T-helper 17 cell (primary cell): ENCODE measurements at regions not wholly inside any gene's neighbourhood (a gene's known extent, or its start where the extent isn't known, plus 50 kb on each side); places are given as distances from the start of the nearest gene placed in this dataset.
"Not testable (repeated sequence)": the region's sequence is repeated elsewhere in the genome, so short reads cannot be mapped to it uniquely, and the experiment has no call there.

Experiments used
- ATAC-seq: fragments of 150-1000 bp; cut with Tn5 transposase; 2 replicates; pipeline ENCODE4 v1.10.0; 2021; ENCODE audit warnings: mild to moderate bottlenecking, moderate library complexity
- DNase-seq, 3 donors: peaks; one replicate each; pipeline versions ENCODE4 v3.0.0 to v3.0.0-alpha.2; 2020 to 2021
- H3K9me3 ChIP-seq: one replicate; pipeline ENCODE4 v1.7.0; 2013; ENCODE audit warnings: low read length, mild to moderate bottlenecking; ENCODE audit not compliant: control insufficient read depth, poor library complexity, severe bottlenecking
- H3K27ac Mint-ChIP-seq: one replicate; pipeline ENCODE4 v1.8.0; 2022; ENCODE audit warnings: mild to moderate bottlenecking, moderate library complexity, mixed read lengths
- H3K27me3 Mint-ChIP-seq: one replicate; pipeline ENCODE4 v1.8.0; 2022; ENCODE audit warnings: mixed read lengths
- H3K36me3 Mint-ChIP-seq: one replicate; pipeline ENCODE4 v1.8.0; 2022; ENCODE audit warnings: low read depth, mixed read lengths
- H3K4me1 Mint-ChIP-seq: one replicate; pipeline ENCODE4 v1.8.0; 2022; ENCODE audit warnings: mild to moderate bottlenecking, mixed read lengths
- H3K4me3 Mint-ChIP-seq: one replicate; pipeline ENCODE4 v1.8.0; 2022; ENCODE audit warnings: mild to moderate bottlenecking, moderate library complexity, mixed read lengths

GRCh38 chr10:28097633-28098032 is 98.8 kb upstream of the ODAD2 start:
- H3K9me3 ChIP-seq, result no peaks in the 10 kb centered on the region
- Mint-ChIP-seq H3K36me3 (peaks cover 2% of the 10 kb centered on the region), H3K27ac (no peak overlapping the region), H3K4me1 (peaks cover 4% of the 10 kb centered on the region), H3K4me3 (no peak overlapping the region), H3K27me3 (no peaks in the 10 kb centered on the region)
- DNase-seq (no peak), ATAC-seq (no peak)

GRCh38 chr10:28095791-28096378 is 97.0 kb upstream of the ODAD2 start:
- ATAC-seq, result no peak
- no peak for DNase-seq
- no peaks in the 10 kb centered on the region for H3K27me3 Mint-ChIP-seq
- H3K27ac Mint-ChIP-seq, result no peak overlapping the region
- peaks cover 2% of the 10 kb centered on the region for H3K4me1 Mint-ChIP-seq
- no peak overlapping the region for H3K4me3 Mint-ChIP-seq
- H3K9me3 ChIP-seq, result no peaks in the 10 kb centered on the region
- peaks cover 2% of the 10 kb centered on the region for H3K36me3 Mint-ChIP-seq

DNA sequence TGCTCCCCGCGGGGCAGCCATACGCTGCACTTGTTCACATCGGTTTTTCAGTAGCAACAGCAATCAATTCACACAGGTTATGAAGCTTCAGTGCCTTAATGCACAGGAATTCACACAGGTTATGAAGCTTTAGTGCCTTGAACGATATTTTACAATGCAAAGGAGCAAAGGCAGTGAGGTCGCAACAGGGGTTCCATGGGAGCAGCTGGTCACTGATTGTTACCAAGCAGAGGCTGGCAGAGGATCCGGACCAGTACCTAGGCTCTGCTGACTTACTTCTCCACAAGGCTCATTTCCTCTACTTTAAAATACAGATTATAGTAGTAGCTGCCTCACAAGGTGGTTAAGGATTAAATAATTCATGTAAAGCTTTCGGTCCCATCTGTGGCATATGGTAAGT is 95.2 kb upstream of the ODAD2 start:
- Mint-ChIP-seq H3K27ac (no peak overlapping the region), H3K4me1 (peaks cover 2% of the 10 kb centered on the region), H3K4me3 (no peak overlapping the region), H3K36me3 (peaks cover 2% of the 10 kb centered on the region), H3K27me3 (no peaks in the 10 kb centered on the region)
- H3K9me3 ChIP-seq, result no peaks in the 10 kb centered on the region
- no peak for ATAC-seq
- DNase-seq, result no peak

- Mint-ChIP-seq H3K4me1 (peaks cover 2% of the 10 kb centered on the region), H3K36me3 (peaks cover 4% of the 10 kb centered on the region), H3K27me3 (no peaks in the 10 kb centered on the region), H3K4me3 (no peak overlapping the region), H3K27ac (no peak overlapping the region)
- DNase-seq (no peak), ATAC-seq (no peak)
- no peaks in the 10 kb centered on the region for H3K9me3 ChIP-seq
Measured at GRCh38 chr10:28091913-28092312, 93.0 kb upstream of the ODAD2 start.

GRCh38 chr10:28090506-28090905 is 91.6 kb upstream of the ODAD2 start:
- peaks cover 2% of the 10 kb centered on the region for H3K4me1 Mint-ChIP-seq
- peaks cover 3% of the 10 kb centered on the region for H3K9me3 ChIP-seq
- H3K36me3 Mint-ChIP-seq, result peaks cover 6% of the 10 kb centered on the region
- H3K4me3 Mint-ChIP-seq, result no peak overlapping the region
- no peak overlapping the region for H3K27ac Mint-ChIP-seq
- ATAC-seq, result no peak
- no peaks in the 10 kb centered on the region for H3K27me3 Mint-ChIP-seq
- DNase-seq, result no peak

GRCh38 chr10:28089467-28089866 is 90.6 kb upstream of the ODAD2 start:
- H3K9me3 ChIP-seq, result peaks cover 3% of the 10 kb centered on the region
- DNase-seq, result no peak
- H3K27me3 Mint-ChIP-seq, result no peaks in the 10 kb centered on the region
- no peak overlapping the region for H3K4me3 Mint-ChIP-seq
- ATAC-seq, result no peak
- peaks cover 8% of the 10 kb centered on the region for H3K36me3 Mint-ChIP-seq
- peaks cover 2% of the 10 kb centered on the region for H3K4me1 Mint-ChIP-seq
- H3K27ac Mint-ChIP-seq, result no peak overlapping the region

DNA sequence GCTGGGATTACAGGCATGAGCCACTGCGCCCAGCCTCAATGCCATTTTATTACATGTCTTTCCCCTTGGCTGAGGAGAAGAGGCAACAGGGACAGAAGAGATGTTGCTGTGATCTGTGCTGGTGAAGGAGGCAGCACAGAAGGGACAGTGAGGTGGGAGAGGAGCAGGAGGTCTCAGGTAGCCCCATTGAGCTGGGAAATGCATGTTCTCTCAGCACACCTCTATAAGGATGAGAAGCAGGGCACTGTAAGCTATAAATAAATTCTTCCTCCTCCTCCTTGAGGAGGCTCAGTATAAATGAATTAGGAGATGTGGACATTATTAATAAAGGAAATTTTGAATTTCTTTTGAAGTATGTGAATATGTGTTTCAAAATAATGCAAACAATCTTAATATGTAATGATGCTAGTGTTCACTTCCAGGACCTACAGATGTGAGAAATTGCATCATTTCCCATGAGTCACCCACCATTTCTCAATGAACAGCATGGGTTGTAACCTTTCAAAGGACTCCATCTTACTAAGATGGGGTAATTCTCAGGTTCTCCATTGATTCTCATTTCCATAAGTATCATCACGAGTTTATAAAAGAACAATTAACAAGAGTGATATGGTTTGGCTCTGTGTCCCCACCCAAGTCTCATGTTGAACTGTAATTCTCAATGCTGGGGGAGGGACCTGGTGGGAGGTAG is 88.9 kb upstream of the ODAD2 start:
- H3K36me3 Mint-ChIP-seq, result peaks cover 10% of the 10 kb centered on the region
- no peak for DNase-seq

GRCh38 chr10:28085760-28086159 is 86.9 kb upstream of the ODAD2 start:
- not testable (repeated sequence) for H3K9me3 ChIP-seq, DNase-seq

More for the DNA sequence above, 88.9 kb upstream of the ODAD2 start:
- Mint-ChIP-seq H3K27me3 (no peaks in the 10 kb centered on the region), H3K27ac (no peak overlapping the region), H3K4me1 (peaks cover 1% of the 10 kb centered on the region), H3K4me3 (no peak overlapping the region)
- ATAC-seq, result no peak
- H3K9me3 ChIP-seq, result peaks cover 3% of the 10 kb centered on the region

DNA sequence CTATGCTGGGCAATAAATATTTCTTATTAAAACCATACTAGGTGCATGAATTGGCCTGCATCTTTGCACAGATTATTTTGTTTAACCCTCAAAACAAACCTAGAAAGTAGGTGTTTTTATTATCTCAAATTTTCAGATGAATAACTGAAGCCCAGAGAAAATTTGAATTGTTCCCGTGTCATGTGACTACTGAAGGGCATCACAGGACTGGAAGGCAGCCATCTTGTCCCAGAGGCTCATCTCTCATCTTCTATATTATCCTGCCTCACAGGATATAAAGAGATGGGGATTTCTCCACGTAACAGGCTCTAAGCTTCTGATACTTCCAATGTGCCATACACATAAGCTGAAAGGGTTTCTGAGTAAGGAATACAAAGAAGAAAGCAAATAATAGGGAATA is 84.0 kb upstream of the ODAD2 start:
- no peak for DNase-seq
- no peaks in the 10 kb centered on the region for H3K27me3 Mint-ChIP-seq
- peaks cover 10% of the 10 kb centered on the region for H3K36me3 Mint-ChIP-seq

More at GRCh38 chr10:28085760-28086159, 86.9 kb upstream of the ODAD2 start:
- not testable (repeated sequence) for H3K27me3 Mint-ChIP-seq, H3K27ac Mint-ChIP-seq, H3K36me3 Mint-ChIP-seq, ATAC-seq, H3K4me3 Mint-ChIP-seq, H3K4me1 Mint-ChIP-seq

GRCh38 chr10:28082316-28082715 is 83.4 kb upstream of the ODAD2 start:
- peaks cover 3% of the 10 kb centered on the region for H3K9me3 ChIP-seq
- ATAC-seq, result no peak
- Mint-ChIP-seq H3K4me1 (no peaks in the 10 kb centered on the region), H3K36me3 (peaks cover 8% of the 10 kb centered on the region), H3K27me3 (no peaks in the 10 kb centered on the region), H3K4me3 (no peak overlapping the region), H3K27ac (no peak overlapping the region)
- no peak for DNase-seq

More for the DNA sequence above, 84.0 kb upstream of the ODAD2 start:
- H3K9me3 ChIP-seq, result peaks cover 3% of the 10 kb centered on the region
- no peak overlapping the region for H3K4me3 Mint-ChIP-seq
- no peak for ATAC-seq
- H3K4me1 Mint-ChIP-seq, result no peaks in the 10 kb centered on the region
- H3K27ac Mint-ChIP-seq, result no peak overlapping the region

DNA sequence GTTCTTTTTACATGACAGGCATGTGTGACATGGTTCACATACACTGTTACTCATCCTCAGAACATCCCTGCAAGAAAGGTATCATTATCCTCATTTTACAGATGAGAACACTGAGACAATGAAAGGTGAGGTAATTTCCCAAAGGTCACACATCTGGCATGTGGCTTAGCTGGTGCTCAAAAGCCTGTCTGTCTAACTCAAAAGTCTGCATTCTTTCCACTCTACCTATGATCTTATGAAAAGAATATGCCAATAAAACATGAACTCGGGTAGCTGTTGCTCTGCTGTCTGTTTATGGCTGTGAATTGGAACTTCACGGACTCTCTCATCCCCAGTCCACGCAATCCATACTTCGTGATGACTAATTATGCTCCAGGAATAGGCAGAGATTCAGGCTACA is 79.0 kb upstream of the ODAD2 start:
- no peak overlapping the region for H3K27ac Mint-ChIP-seq
- no peaks in the 10 kb centered on the region for H3K27me3 Mint-ChIP-seq
- H3K36me3 Mint-ChIP-seq, result peaks cover 2% of the 10 kb centered on the region
- ATAC-seq (no peak), DNase-seq (no peak)
- no peaks in the 10 kb centered on the region for H3K4me1 Mint-ChIP-seq
- no peak overlapping the region for H3K4me3 Mint-ChIP-seq
- H3K9me3 ChIP-seq, result no peaks in the 10 kb centered on the region

GRCh38 chr10:28075424-28075823 is 76.5 kb upstream of the ODAD2 start:
- Mint-ChIP-seq H3K4me3 (no peak overlapping the region), H3K27me3 (no peaks in the 10 kb centered on the region), H3K36me3 (peaks cover 5% of the 10 kb centered on the region), H3K4me1 (no peaks in the 10 kb centered on the region), H3K27ac (no peak overlapping the region)
- H3K9me3 ChIP-seq, result no peaks in the 10 kb centered on the region
- ATAC-seq, result no peak
- DNase-seq, result no peak

- ATAC-seq (no peak), DNase-seq (no peak)
- Mint-ChIP-seq H3K36me3 (peaks cover 3% of the 10 kb centered on the region), H3K27me3 (no peaks in the 10 kb centered on the region), H3K4me1 (no peaks in the 10 kb centered on the region), H3K4me3 (no peak overlapping the region), H3K27ac (no peak overlapping the region)
- H3K9me3 ChIP-seq, result no peaks in the 10 kb centered on the region
Measured at GRCh38 chr10:28072573-28072972, 73.7 kb upstream of the ODAD2 start.

GRCh38 chr10:28060031-28060607 is 61.2 kb upstream of the ODAD2 start:
- H3K27ac Mint-ChIP-seq, result no peak overlapping the region
- no peaks in the 10 kb centered on the region for H3K9me3 ChIP-seq
- no peak for DNase-seq
- ATAC-seq, result no peak
- H3K4me3 Mint-ChIP-seq, result no peak overlapping the region
- H3K27me3 Mint-ChIP-seq, result no peaks in the 10 kb centered on the region
- no peaks in the 10 kb centered on the region for H3K4me1 Mint-ChIP-seq
- H3K36me3 Mint-ChIP-seq, result peaks cover 15% of the 10 kb centered on the region
